Nephron (organoid): ENCODE measurements at regions not wholly inside any gene's neighbourhood (a gene's known extent, or its start where the extent isn't known, plus 50 kb on each side); places are given as distances from the start of the nearest gene placed in this dataset.

ENCODE experiments used
- H3K27ac Mint-ChIP-seq, 3 experiments: 2 replicates each; pipeline ENCODE4 v1.8.0; 2020; ENCODE audit warnings: mixed read lengths in 3 of 3, mild to moderate bottlenecking in 2 of 3, moderate library complexity in 1 of 3
- H3K27me3 Mint-ChIP-seq: 2 replicates; pipeline ENCODE4 v1.8.0; 2021; ENCODE audit warnings: low read depth, mild to moderate bottlenecking, moderate library complexity, mixed read lengths
- H3K36me3 Mint-ChIP-seq: 2 replicates; pipeline ENCODE4 v1.8.0; 2020; ENCODE audit warnings: low read depth, mixed read lengths
- H3K4me1 Mint-ChIP-seq: 2 replicates; pipeline ENCODE4 v1.8.0; 2020; ENCODE audit warnings: mixed read lengths
- H3K4me3 Mint-ChIP-seq, 3 experiments: 2 replicates each; pipeline ENCODE4 v1.8.0; 2020; ENCODE audit warnings: mild to moderate bottlenecking in 3 of 3, mixed read lengths in 3 of 3, moderate library complexity in 2 of 3
- H3K9me3 Mint-ChIP-seq: 2 replicates; pipeline ENCODE4 v1.8.0; 2020; ENCODE audit warnings: mixed read lengths
- TF ChIP-seq, protein P1 (sequence below), 3 experiments: fragments of 200-600 bp; sonication (generic); IDR thresholded peaks; one replicate each; pipeline ENCODE4 v1.5.0; 2021; ENCODE audit warnings: antibody characterized with exemption in 3 of 3; ENCODE audit not compliant: unreplicated experiment in 3 of 3

DNA sequence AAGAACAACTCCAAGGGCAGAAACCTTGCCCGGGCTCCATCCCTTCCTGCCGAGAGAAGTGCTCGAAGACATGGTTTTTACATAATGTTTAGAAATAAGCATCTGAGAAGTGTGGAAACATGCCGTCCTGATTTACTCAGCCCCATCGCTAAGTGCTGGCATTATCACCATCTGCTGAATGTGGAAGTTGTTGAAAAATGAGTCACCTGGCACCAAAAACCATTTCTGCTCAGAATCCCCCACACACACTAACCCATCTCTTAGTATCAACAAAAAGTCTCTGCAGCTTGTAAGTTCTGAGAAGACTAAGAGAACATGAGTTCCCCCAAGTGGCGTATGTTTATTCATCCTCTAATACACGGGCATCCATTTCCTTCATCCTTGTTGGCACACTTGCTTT, 51.0 kb upstream of the ARL8B start:
- Mint-ChIP-seq H3K27ac (no peak overlapping the region), H3K27me3 (peaks cover 39% of the 10 kb centered on the region), H3K4me1 (no peaks in the 10 kb centered on the region), H3K9me3 (no peaks in the 10 kb centered on the region), H3K4me3 (no peak overlapping the region), H3K36me3 (no peaks in the 10 kb centered on the region)
- TF ChIP-seq, protein P1, sequence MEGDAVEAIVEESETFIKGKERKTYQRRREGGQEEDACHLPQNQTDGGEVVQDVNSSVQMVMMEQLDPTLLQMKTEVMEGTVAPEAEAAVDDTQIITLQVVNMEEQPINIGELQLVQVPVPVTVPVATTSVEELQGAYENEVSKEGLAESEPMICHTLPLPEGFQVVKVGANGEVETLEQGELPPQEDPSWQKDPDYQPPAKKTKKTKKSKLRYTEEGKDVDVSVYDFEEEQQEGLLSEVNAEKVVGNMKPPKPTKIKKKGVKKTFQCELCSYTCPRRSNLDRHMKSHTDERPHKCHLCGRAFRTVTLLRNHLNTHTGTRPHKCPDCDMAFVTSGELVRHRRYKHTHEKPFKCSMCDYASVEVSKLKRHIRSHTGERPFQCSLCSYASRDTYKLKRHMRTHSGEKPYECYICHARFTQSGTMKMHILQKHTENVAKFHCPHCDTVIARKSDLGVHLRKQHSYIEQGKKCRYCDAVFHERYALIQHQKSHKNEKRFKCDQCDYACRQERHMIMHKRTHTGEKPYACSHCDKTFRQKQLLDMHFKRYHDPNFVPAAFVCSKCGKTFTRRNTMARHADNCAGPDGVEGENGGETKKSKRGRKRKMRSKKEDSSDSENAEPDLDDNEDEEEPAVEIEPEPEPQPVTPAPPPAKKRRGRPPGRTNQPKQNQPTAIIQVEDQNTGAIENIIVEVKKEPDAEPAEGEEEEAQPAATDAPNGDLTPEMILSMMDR (IDR thresholded peaks at IDR 0.05; ENCODE audit: unreplicated experiment in 3 of 3) = no peak

DNA sequence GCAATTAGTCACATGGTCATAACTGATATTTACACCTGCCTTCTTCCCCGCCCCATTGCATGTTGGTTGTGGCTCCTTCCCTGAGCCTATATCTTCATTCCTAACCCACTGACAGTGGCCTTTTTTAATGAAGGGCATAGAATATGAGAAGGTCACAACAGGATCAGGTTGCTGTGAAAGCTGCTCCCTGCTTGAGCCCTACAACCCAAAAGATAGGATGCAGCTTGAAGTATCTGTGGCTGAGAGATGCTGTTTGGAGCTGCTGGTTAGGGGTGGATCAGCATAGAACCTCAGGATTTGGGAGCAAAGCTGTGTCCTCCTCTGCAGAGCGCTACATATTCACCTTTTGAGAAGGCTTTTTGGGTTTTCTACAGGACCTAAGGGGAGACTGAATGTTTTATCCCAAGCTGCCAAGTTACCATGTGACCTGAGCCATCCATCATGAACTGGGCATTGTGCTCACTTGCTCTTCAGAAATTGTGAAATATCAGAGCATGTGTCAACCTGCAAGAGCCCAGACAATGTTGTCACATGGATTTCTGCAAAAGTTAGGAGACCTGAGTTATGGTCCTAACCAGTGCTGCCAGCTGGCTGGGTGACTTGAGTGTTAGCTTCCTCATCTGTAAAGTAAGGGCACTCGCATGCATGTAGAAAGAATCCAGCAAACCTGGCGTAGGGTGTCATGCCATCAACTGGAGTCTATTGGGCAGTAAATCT, 49.8 kb upstream of the ARL8B start:
- Mint-ChIP-seq H3K36me3 (no peaks in the 10 kb centered on the region), H3K27ac (no peak overlapping the region), H3K27me3 (peaks cover 38% of the 10 kb centered on the region), H3K9me3 (no peaks in the 10 kb centered on the region), H3K4me3 (no peak overlapping the region), H3K4me1 (no peaks in the 10 kb centered on the region)
- TF ChIP-seq, protein P1 (IDR thresholded peaks at IDR 0.05; ENCODE audit: unreplicated experiment in 3 of 3) = no peak
